Spinal cord (tissue), 9 donors: ENCODE measurements at regions not wholly inside any gene's neighbourhood (a gene's known extent, or its start where the extent isn't known, plus 50 kb on each side); places are given as distances from the start of the nearest gene placed in this dataset.
"Not testable (repeated sequence)": the region's sequence is repeated elsewhere in the genome, so short reads cannot be mapped to it uniquely, and the experiment has no call there.

ENCODE experiments used
- DNase-seq, 6 donors: peaks; one replicate each; pipeline versions ENCODE4 v3.0.0 to v3.0.0-alpha.2; 2013 to 2015; ENCODE audit warnings: low spot score in 6 of 6, low read depth in 4 of 6
- H3K27ac ChIP-seq: one replicate; pipeline ENCODE4 v1.5.1; 2013; ENCODE audit warnings: low read depth, low read length, control low read depth
- H3K27me3 ChIP-seq: one replicate; pipeline ENCODE4 v1.6.1; 2013; ENCODE audit warnings: low read length; ENCODE audit not compliant: control insufficient read depth, insufficient read depth
- H3K36me3 ChIP-seq: one replicate; pipeline ENCODE4 v1.6.1; 2013; ENCODE audit warnings: low read length; ENCODE audit not compliant: control insufficient read depth, insufficient read depth
- H3K4me1 ChIP-seq: one replicate; pipeline ENCODE4 v1.6.1; 2013; ENCODE audit warnings: low read length; ENCODE audit not compliant: control insufficient read depth, insufficient read depth
- H3K4me3 ChIP-seq: one replicate; pipeline ENCODE4 v1.5.1; 2013; ENCODE audit warnings: low read depth, low read length, control low read depth
- H3K9me3 ChIP-seq: one replicate; pipeline ENCODE4 v1.6.1; 2013; ENCODE audit warnings: low read length; ENCODE audit not compliant: control insufficient read depth, insufficient read depth
- WGBS: methylation state at CpG from one replicate; pipeline ENCODE4 v1.1.5; 2013; ENCODE audit warnings: missing lambda C conversion rate; ENCODE audit not compliant: insufficient coverage; 5-methylcytosine and 5-hydroxymethylcytosine counted together
- donor health status: healthy.

GRCh38 chr5:58315794-58316193, 144.1 kb downstream of the PLK2 start:
- DNase-seq = no peak
- no peaks in the 10 kb centered on the region for H3K36me3 ChIP-seq
- H3K4me1 ChIP-seq = no peaks in the 10 kb centered on the region
- no CpG with 5 or more reads among the region's 1 CpG for WGBS
- no peak overlapping the region for H3K27ac ChIP-seq
- no peaks in the 10 kb centered on the region for H3K27me3 ChIP-seq
- H3K4me3 ChIP-seq = no peak overlapping the region
- H3K9me3 ChIP-seq = no peaks in the 10 kb centered on the region

GRCh38 chr5:58314356-58315210, 145.3 kb downstream of the PLK2 start:
- Histone ChIP-seq H3K27ac (no peak overlapping the region), H3K27me3 (no peaks in the 10 kb centered on the region), H3K4me1 (no peaks in the 10 kb centered on the region), H3K9me3 (no peaks in the 10 kb centered on the region), H3K36me3 (no peaks in the 10 kb centered on the region), H3K4me3 (no peak overlapping the region)
- WGBS = 100% methylated on average over 2 of the region's 4 CpGs
- peak in 1 of 6 donors; percentile 13 for DNase-seq

- no peak for DNase-seq
- no peaks in the 10 kb centered on the region for H3K27me3 ChIP-seq
- no peak overlapping the region for H3K4me3 ChIP-seq
- H3K36me3 ChIP-seq = no peaks in the 10 kb centered on the region
- no peak overlapping the region for H3K27ac ChIP-seq
- H3K9me3 ChIP-seq = no peaks in the 10 kb centered on the region
- WGBS = 80% methylated on average over 1 of the region's 5 CpGs
- H3K4me1 ChIP-seq = no peaks in the 10 kb centered on the region
Observed at GRCh38 chr5:58312299-58312698, 147.6 kb downstream of the PLK2 start.

GRCh38 chr5:58311526-58311925, 148.4 kb downstream of the PLK2 start:
- no peaks in the 10 kb centered on the region for H3K36me3 ChIP-seq
- H3K27me3 ChIP-seq = no peaks in the 10 kb centered on the region
- H3K27ac ChIP-seq = no peak overlapping the region
- DNase-seq = no peak
- 89% methylated on average over 2 of the region's 3 CpGs for WGBS
- no peak overlapping the region for H3K4me3 ChIP-seq
- no peaks in the 10 kb centered on the region for H3K9me3 ChIP-seq
- no peaks in the 10 kb centered on the region for H3K4me1 ChIP-seq

GRCh38 chr5:58308384-58308783, 151.5 kb downstream of the PLK2 start:
- not testable (repeated sequence) for H3K4me1 ChIP-seq, H3K4me3 ChIP-seq, DNase-seq, H3K27me3 ChIP-seq, H3K9me3 ChIP-seq, H3K36me3 ChIP-seq, H3K27ac ChIP-seq
- no CpG with 5 or more reads among the region's 2 CpGs for WGBS

- no peaks in the 10 kb centered on the region for H3K36me3 ChIP-seq
- H3K9me3 ChIP-seq = peaks cover 2% of the 10 kb centered on the region
- WGBS = 67% methylated on average over 1 of the region's 2 CpGs
- H3K27me3 ChIP-seq = no peaks in the 10 kb centered on the region
- no peaks in the 10 kb centered on the region for H3K4me1 ChIP-seq
- H3K27ac ChIP-seq = no peak overlapping the region
- DNase-seq = peak in 1 of 6 donors; percentile 34
- H3K4me3 ChIP-seq = no peak overlapping the region
Observed at GRCh38 chr5:58300346-58300895, 159.5 kb downstream of the PLK2 start.

GRCh38 chr5:58299256-58299655, 160.6 kb downstream of the PLK2 start:
- Histone ChIP-seq H3K4me1 (no peaks in the 10 kb centered on the region), H3K27me3 (no peaks in the 10 kb centered on the region), H3K9me3 (peaks cover 2% of the 10 kb centered on the region), H3K36me3 (no peaks in the 10 kb centered on the region), H3K27ac (no peak overlapping the region), H3K4me3 (no peak overlapping the region)
- DNase-seq = peak in 1 of 6 donors; percentile 15

- Histone ChIP-seq H3K4me3 (no peak overlapping the region), H3K27ac (no peak overlapping the region), H3K36me3 (no peaks in the 10 kb centered on the region), H3K27me3 (no peaks in the 10 kb centered on the region), H3K4me1 (no peaks in the 10 kb centered on the region), H3K9me3 (no peaks in the 10 kb centered on the region)
- DNase-seq = no peak
- 75% methylated on average over 1 of the region's 1 CpG for WGBS
Observed at GRCh38 chr5:58294598-58295305, 165.1 kb downstream of the PLK2 start.

GRCh38 chr5:58288275-58288674, 171.6 kb downstream of the PLK2 start:
- H3K4me3 ChIP-seq, H3K27me3 ChIP-seq, H3K4me1 ChIP-seq, DNase-seq, H3K9me3 ChIP-seq, H3K27ac ChIP-seq, H3K36me3 ChIP-seq: not testable (repeated sequence)
- 92% methylated on average over 7 of the region's 10 CpGs for WGBS
